Epithelial cell of esophagus (primary cell): ENCODE measurements at regions not wholly inside any gene's neighbourhood (a gene's known extent, or its start where the extent isn't known, plus 50 kb on each side); places are given as distances from the start of the nearest gene placed in this dataset.

Experiments used
- DNase-seq: peaks from one replicate; pipeline ENCODE4 v3.0.0; 2010; ENCODE audit warnings: low read depth
- H3K4me3 ChIP-seq: 2 replicates; pipeline ENCODE4 v1.5.1; 2011; ENCODE audit warnings: mild to moderate bottlenecking, low read length, control low read depth
- TF ChIP-seq, protein P1 (sequence below): IDR thresholded peaks from 2 replicates; pipeline ENCODE4 v1.5.1; 2011; ENCODE audit warnings: low read depth, mild to moderate bottlenecking, low read length, control low read depth, inconsistent platforms; ENCODE audit not compliant: insufficient read depth; ENCODE audit errors: missing control alignments

DNA sequence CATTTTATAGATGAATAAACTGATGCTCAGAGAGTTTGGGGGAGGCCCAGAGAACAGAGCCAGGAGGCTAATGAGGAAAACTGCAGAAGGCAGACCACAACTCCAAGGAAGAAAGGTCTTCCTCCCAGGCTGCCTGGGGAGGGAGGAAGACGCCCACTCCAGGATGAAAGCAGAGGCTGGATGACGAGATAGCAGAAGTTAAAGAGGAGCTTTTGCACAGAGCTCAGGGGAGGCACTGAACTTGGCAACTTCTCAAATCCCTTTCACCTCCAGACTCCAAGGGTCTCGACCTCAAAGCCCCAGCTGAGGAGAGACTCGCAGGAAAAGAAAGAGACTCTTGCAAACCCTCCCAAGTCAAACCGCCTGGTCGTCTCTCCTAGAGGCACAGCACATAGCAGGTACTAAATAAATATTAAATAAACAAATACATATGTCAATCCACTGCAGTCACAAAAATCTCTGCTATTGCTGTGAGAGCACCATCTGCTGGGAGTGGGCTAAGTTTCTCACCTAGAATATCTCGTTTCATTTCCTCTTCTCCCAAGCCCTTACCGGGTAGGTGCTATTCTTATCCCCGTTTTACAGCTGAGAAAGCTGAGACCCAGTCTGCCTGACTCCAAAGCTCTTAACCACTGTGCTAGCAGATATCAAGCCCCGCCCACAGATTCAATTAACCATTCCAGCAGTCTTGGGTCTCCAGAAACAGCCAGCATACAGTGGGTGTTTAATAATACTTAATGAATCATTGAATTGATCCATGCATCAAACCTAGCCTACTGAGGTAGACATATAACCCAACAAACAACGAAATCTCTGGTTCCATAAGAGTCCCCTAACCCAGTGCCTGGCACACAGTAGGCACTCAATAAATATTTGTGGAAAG lies 97.8 kb upstream of the HAND1 start:
- DNase-seq = no peak
- no peak overlapping the region for H3K4me3 ChIP-seq
- TF ChIP-seq, protein P1, sequence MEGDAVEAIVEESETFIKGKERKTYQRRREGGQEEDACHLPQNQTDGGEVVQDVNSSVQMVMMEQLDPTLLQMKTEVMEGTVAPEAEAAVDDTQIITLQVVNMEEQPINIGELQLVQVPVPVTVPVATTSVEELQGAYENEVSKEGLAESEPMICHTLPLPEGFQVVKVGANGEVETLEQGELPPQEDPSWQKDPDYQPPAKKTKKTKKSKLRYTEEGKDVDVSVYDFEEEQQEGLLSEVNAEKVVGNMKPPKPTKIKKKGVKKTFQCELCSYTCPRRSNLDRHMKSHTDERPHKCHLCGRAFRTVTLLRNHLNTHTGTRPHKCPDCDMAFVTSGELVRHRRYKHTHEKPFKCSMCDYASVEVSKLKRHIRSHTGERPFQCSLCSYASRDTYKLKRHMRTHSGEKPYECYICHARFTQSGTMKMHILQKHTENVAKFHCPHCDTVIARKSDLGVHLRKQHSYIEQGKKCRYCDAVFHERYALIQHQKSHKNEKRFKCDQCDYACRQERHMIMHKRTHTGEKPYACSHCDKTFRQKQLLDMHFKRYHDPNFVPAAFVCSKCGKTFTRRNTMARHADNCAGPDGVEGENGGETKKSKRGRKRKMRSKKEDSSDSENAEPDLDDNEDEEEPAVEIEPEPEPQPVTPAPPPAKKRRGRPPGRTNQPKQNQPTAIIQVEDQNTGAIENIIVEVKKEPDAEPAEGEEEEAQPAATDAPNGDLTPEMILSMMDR = peak; percentile 15

DNA sequence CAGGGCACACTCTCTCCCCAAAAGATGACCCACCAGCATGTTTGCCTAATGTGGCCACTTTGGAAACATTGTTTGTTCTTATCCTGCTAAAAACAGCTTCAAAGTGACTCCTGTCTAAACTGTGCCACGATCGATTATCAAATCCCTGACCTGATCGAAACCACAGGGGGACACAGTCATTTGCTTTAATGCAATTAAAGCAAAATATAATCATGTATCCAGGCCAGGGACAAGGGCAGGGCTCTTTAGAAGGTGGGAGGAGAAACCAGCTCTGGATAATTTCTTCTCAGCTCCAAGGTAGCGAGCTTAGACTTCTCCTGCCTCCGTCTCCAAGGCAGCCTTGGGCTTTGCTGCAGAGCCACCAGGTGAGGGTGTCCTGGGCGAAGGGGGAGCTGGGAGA lies 95.0 kb upstream of the HAND1 start:
- no peak overlapping the region for H3K4me3 ChIP-seq
- no peak for DNase-seq
- TF ChIP-seq, protein P1 = no peak

DNA sequence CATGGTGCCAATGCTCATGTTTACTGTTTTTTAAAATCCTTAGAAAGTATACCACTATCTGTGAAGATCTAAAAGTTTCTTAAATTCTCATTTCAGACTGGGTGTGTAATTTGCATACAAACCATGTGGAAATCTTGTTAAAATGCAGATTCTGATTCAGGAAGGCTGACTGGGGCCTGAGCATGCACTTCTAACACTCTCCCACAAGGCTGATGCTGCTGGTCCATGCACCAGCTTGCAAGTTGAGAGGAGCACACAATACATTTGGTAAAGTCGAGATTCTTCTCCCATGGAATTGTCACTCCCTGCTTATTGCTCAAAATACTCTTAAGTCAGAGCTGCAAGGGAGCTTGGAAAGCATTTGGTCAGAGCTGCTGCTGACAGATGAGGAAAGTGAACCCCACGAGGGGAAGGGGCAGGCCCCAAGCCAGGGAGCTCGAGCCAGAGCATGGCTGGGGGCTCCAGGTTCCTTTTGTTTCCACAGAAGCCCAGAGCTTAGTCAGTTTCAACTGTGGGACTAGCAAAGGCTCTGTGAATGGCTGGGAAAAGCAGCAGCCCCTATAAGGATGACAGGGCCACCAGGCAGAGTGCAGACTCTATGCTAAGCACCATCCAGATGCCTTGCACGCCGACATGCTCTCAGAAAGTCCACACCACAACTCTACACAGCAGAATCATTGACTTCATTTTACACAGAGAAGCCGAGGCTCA lies 93.5 kb upstream of the HAND1 start:
- TF ChIP-seq, protein P1 = no peak
- no peak overlapping the region for H3K4me3 ChIP-seq
- no peak for DNase-seq

DNA sequence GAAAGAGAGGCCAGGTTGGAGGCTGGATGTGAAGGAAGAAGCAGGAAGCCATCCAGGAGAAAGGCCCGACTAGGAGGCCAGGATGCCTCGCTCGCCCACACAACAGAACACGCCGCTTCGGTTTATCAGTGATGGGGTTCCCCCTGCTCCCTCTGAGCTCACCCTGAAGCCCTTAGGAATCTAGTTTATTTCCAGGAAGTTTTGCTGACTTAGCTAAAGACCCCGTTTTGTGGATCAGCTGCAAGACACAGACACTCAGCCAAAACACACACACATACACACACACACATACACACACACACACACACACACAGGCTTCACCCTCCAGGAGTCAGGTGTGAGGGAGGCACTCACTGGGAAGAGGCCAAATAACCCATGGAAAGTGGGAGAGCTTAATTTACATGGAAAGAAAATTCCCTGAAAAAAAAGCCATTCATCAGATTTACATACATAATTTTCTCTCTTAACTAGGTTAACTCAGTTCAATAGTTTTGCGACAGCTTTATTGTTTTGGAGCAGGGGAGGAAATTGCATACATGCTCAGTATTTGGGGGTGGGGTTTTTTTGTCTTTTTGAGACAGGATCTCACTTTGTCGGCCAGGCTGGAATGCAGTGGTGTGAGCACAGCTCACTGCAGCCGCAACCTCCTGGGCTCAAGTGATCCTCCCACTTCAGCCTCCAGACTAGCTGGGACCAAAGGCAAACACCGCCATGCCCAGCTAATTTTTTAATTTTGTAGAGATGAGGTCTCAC lies 92.7 kb upstream of the HAND1 start:
- H3K4me3 ChIP-seq = no peak overlapping the region
- TF ChIP-seq, protein P1 = no peak
- no peak for DNase-seq

DNA sequence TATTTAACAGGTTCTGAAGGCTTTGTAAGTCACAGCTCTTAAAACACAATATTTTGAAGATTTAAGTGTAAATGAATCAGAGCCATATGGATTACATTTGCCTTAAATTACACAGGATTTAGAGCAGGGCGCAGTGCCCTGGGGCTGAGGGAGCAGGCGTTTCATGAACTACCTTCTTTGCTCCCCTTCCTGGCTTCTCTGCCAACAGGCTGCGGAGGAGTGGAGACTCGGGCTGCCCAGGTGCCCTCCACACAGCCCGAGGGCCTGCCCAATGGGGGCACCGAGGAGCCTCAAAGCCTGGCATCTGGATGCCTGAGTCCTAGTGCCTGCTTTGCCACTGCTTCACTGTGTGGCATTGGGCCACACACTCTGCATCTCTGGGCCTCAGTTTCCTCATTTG lies 90.6 kb upstream of the HAND1 start:
- H3K4me3 ChIP-seq = no peak overlapping the region
- TF ChIP-seq, protein P1 = no peak
- no peak for DNase-seq

DNA sequence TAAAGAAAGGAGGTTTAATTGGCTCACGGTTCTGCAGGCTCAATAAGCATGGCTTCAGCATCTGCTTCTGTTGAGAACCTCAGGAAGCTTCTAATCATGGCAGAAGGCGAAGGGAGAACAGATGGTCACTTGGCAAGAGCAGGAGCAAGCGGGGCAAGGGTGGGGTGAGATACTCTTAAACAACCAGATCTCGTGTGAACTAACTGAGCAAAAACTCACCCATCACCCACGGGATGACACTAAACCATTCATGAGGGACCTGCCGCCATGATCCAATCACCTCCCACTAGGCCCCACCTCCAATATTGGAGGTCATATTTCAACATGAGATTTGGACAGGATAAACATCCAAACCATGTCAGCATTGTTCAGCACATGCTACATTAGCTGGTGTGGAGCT lies 89.1 kb upstream of the HAND1 start:
- TF ChIP-seq, protein P1 = no peak
- no peak for DNase-seq
- H3K4me3 ChIP-seq = no peak overlapping the region
